Left ventricle myocardium inferior (tissue), 1 donor: ENCODE measurements at regions not wholly inside any gene's neighbourhood (a gene's known extent, or its start where the extent isn't known, plus 50 kb on each side); places are given as distances from the start of the nearest gene placed in this dataset.

Experiments used
- DNase-seq: peaks from one replicate; pipeline ENCODE4 v3.0.0-alpha.2; 2020
- H3K27ac ChIP-seq: fragments of 200-600 bp; replicated peaks from 2 replicates; pipeline ENCODE4 v1.8.0; 2021
- H3K27me3 ChIP-seq: fragments of 200-600 bp; 2 replicates; pipeline ENCODE4 v1.8.0; 2021; ENCODE audit warnings: low read depth
- H3K36me3 ChIP-seq: fragments of 200-600 bp; 2 replicates; pipeline ENCODE4 v1.8.0; 2021
- H3K4me1 ChIP-seq: fragments of 200-600 bp; 2 replicates; pipeline ENCODE4 v1.8.0; 2021
- H3K4me3 ChIP-seq: fragments of 200-600 bp; 2 replicates; pipeline ENCODE4 v1.8.0; 2021; ENCODE audit warnings: mild to moderate bottlenecking, moderate library complexity
- H3K9me3 ChIP-seq: fragments of 200-600 bp; replicated peaks from 2 replicates; pipeline ENCODE4 v1.8.0; 2021
- CTCF ChIP-seq: fragments of 200-600 bp; IDR thresholded peaks from 2 replicates; pipeline ENCODE4 v1.8.0; 2021; ENCODE audit warnings: antibody characterized with exemption, mild to moderate bottlenecking, borderline replicate concordance
- intact Hi-C: fragments of 100-400 bp; cut with micrococcal nuclease; formaldehyde crosslinking; loops from one replicate; pipeline ENCODE4 v1.11.0; 2022
- donor health status: DM: no; HTN: yes; CAD: no; lungs with severe emphysema.

- H3K27me3 ChIP-seq = no peaks in the 10 kb centered on the region
- TF ChIP-seq CTCF = no peak
- H3K4me3 ChIP-seq = no peak overlapping the region
- H3K4me1 ChIP-seq = no peaks in the 10 kb centered on the region
- intact Hi-C loops = no loop called here
- H3K27ac ChIP-seq = no peak overlapping the region
- no peaks in the 10 kb centered on the region for H3K36me3 ChIP-seq
- no peaks in the 10 kb centered on the region for H3K9me3 ChIP-seq
- no peak for DNase-seq
Observed at GRCh38 chr6:147936703-147937470, 405.8 kb upstream of the SASH1 start.

- H3K27ac ChIP-seq = no peak overlapping the region
- no peak overlapping the region for H3K4me3 ChIP-seq
- H3K4me1 ChIP-seq = no peaks in the 10 kb centered on the region
- no peaks in the 10 kb centered on the region for H3K27me3 ChIP-seq
- no peak for TF ChIP-seq CTCF
- no peak for DNase-seq
- H3K36me3 ChIP-seq = no peaks in the 10 kb centered on the region
- intact Hi-C loops = no loop called here
- peaks cover 10% of the 10 kb centered on the region for H3K9me3 ChIP-seq
Observed at GRCh38 chr6:147941143-147941542, 401.5 kb upstream of the SASH1 start.

- Histone ChIP-seq H3K9me3 (peaks cover 10% of the 10 kb centered on the region), H3K36me3 (no peaks in the 10 kb centered on the region), H3K27ac (no peak overlapping the region), H3K4me1 (no peaks in the 10 kb centered on the region), H3K4me3 (no peak overlapping the region), H3K27me3 (no peaks in the 10 kb centered on the region)
- no peak for TF ChIP-seq CTCF
- intact Hi-C loops = no loop called here
- no peak for DNase-seq
Observed at GRCh38 chr6:147942363-147942762, 400.3 kb upstream of the SASH1 start.

GRCh38 chr6:147944122-147944521 lies 398.5 kb upstream of the SASH1 start:
- no peaks in the 10 kb centered on the region for H3K27me3 ChIP-seq
- TF ChIP-seq CTCF = no peak
- H3K36me3 ChIP-seq = no peaks in the 10 kb centered on the region
- H3K4me3 ChIP-seq = no peak overlapping the region
- no peaks in the 10 kb centered on the region for H3K4me1 ChIP-seq
- intact Hi-C loops = no loop called here
- no peak overlapping the region for H3K27ac ChIP-seq
- peaks cover 10% of the 10 kb centered on the region for H3K9me3 ChIP-seq
- DNase-seq = no peak

GRCh38 chr6:147947521-147947920 lies 395.1 kb upstream of the SASH1 start:
- H3K27ac ChIP-seq = no peak overlapping the region
- H3K4me1 ChIP-seq = no peaks in the 10 kb centered on the region
- H3K4me3 ChIP-seq = no peak overlapping the region
- no peaks in the 10 kb centered on the region for H3K27me3 ChIP-seq
- no peaks in the 10 kb centered on the region for H3K36me3 ChIP-seq
- no peak for DNase-seq
- peaks cover 10% of the 10 kb centered on the region for H3K9me3 ChIP-seq
- no peak for TF ChIP-seq CTCF
- intact Hi-C loops = no loop called here
